GM23248 (cell line): ENCODE measurements at regions not wholly inside any gene's neighbourhood (a gene's known extent, or its start where the extent isn't known, plus 50 kb on each side); places are given as distances from the start of the nearest gene placed in this dataset.
"Not testable (repeated sequence)": the region's sequence is repeated elsewhere in the genome, so short reads cannot be mapped to it uniquely, and the experiment has no call there.

ENCODE experiments used
- EZH2 ChIP-seq: fragments of 200-600 bp; sonication (generic); IDR thresholded peaks from 2 replicates; pipeline ENCODE4 v1.6.1; 2018; ENCODE audit warnings: antibody characterized with exemption, mild to moderate bottlenecking; ENCODE audit not compliant: insufficient read depth, poor library complexity, severe bottlenecking
- EZH2phosphoT487 ChIP-seq: fragments of 200-600 bp; sonication (generic); IDR thresholded peaks from 2 replicates; pipeline ENCODE4 v1.6.1; 2018; ENCODE audit warnings: antibody characterized with exemption, moderate library complexity, mild to moderate bottlenecking, low read depth; ENCODE audit not compliant: insufficient read depth

DNA sequence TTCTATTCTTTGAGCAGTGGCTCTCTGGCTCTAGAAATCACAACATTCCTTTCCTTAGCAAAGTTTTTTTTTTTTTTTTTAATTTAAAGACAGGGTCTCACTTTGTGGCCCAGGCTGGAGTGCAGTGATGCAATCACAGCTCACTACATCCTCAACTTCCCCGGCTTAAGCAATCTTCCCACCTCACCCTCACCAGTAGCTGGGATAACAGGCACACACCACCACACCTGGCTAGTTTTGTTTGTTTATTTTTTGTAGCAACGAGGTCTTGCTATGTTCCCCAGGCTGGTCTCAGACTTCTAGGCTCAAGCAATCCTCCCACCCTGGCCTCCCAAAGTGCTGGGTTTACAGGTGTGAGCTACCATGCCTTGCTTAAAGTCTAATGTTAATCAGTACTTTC lies 85.2 kb downstream of the LMO4 start:
- not testable (repeated sequence) for TF ChIP-seq EZH2, EZH2phosphoT487
